GM23338 (cell line): ENCODE measurements at regions not wholly inside any gene's neighbourhood (a gene's known extent, or its start where the extent isn't known, plus 50 kb on each side); places are given as distances from the start of the nearest gene placed in this dataset.

Source experiments
- ATAC-seq: fragments of 200-7000 bp; cut with Tn5 transposase; 3 replicates; pipeline ENCODE4 v1.9.1; 2020
- DNase-seq: peaks from one replicate; pipeline ENCODE4 v3.0.0-alpha.2; 2015; ENCODE audit warnings: low spot score
- H2AFZ ChIP-seq: fragments of 200-600 bp; sonication (generic); 2 replicates; pipeline ENCODE4 v1.8.0; 2016; ENCODE audit warnings: antibody characterized with exemption, mild to moderate bottlenecking, moderate library complexity
- H3F3A ChIP-seq: fragments of 200-600 bp; sonication (generic); replicated peaks from 2 replicates; pipeline ENCODE4 v1.8.0; 2017; ENCODE audit warnings: antibody characterized with exemption, mixed run types, low read depth
- H3K27ac ChIP-seq: fragments of 200-600 bp; sonication (generic); 2 replicates; pipeline ENCODE4 v1.6.1; 2016; ENCODE audit warnings: low read depth
- H3K27me3 ChIP-seq: fragments of 200-600 bp; sonication (generic); 2 replicates; pipeline ENCODE4 v1.8.0; 2016; ENCODE audit warnings: mild to moderate bottlenecking, mixed run types, moderate library complexity; ENCODE audit not compliant: insufficient read depth
- H3K36me3 ChIP-seq: fragments of 200-600 bp; sonication (generic); 2 replicates; pipeline ENCODE4 v1.8.0; 2016; ENCODE audit warnings: mild to moderate bottlenecking; ENCODE audit not compliant: insufficient read depth
- H3K4me1 ChIP-seq: fragments of 200-600 bp; sonication (generic); 2 replicates; pipeline ENCODE4 v1.8.0; 2016; ENCODE audit warnings: mild to moderate bottlenecking, moderate library complexity; ENCODE audit not compliant: insufficient read depth
- H3K4me2 ChIP-seq: fragments of 200-600 bp; sonication (generic); 2 replicates; pipeline ENCODE4 v1.7.1; 2017; ENCODE audit warnings: mixed run types
- H3K4me3 ChIP-seq: fragments of 200-600 bp; sonication (generic); 2 replicates; pipeline ENCODE4 v1.6.1; 2016; ENCODE audit warnings: mixed run types
- H3K79me2 ChIP-seq: fragments of 200-600 bp; sonication (generic); replicated peaks from 2 replicates; pipeline ENCODE4 v1.8.0; 2017; ENCODE audit warnings: mild to moderate bottlenecking; ENCODE audit not compliant: insufficient read depth
- H3K9me2 ChIP-seq: fragments of 200-600 bp; sonication (generic); 2 replicates; pipeline ENCODE4 v1.8.0; 2017; ENCODE audit not compliant: insufficient read depth
- H4K20me1 ChIP-seq: fragments of 200-600 bp; sonication (generic); replicated peaks from 2 replicates; pipeline ENCODE4 v1.8.0; 2017; ENCODE audit warnings: mild to moderate bottlenecking; ENCODE audit not compliant: insufficient read depth
- H3K27ac Mint-ChIP-seq: 2 replicates; pipeline ENCODE4 v1.8.0; 2020; ENCODE audit warnings: inconsistent platforms, mild to moderate bottlenecking, moderate library complexity, mixed read lengths
- H3K27me3 Mint-ChIP-seq: 3 replicates; pipeline ENCODE4 v1.8.0; 2022; ENCODE audit warnings: low read depth, mild to moderate bottlenecking, moderate library complexity, mixed read lengths, inconsistent platforms; ENCODE audit not compliant: insufficient read depth, poor library complexity
- H3K36me3 Mint-ChIP-seq: 3 replicates; pipeline ENCODE4 v1.8.0; 2021; ENCODE audit warnings: low read depth, mild to moderate bottlenecking, inconsistent platforms, moderate library complexity, mixed read lengths
- H3K4me1 Mint-ChIP-seq: 3 replicates; pipeline ENCODE4 v1.8.0; 2020; ENCODE audit warnings: mild to moderate bottlenecking, inconsistent platforms, mixed read lengths
- H3K4me3 Mint-ChIP-seq: 3 replicates; pipeline ENCODE4 v1.8.0; 2021; ENCODE audit warnings: moderate library complexity, mild to moderate bottlenecking, inconsistent platforms, mixed read lengths
- H3K9me3 Mint-ChIP-seq: 3 replicates; pipeline ENCODE4 v1.8.0; 2020; ENCODE audit warnings: moderate library complexity, mild to moderate bottlenecking, inconsistent platforms, mixed read lengths
- CTCF ChIP-seq, 2 experiments: fragments of 200-600 bp in 1 of 2; sonication (generic) in 1 of 2; conservative IDR thresholded peaks; 2 replicates each; pipeline versions ENCODE4 v1.5.1 to v1.6.1; 2016 to 2017; ENCODE audit warnings: antibody characterized with exemption in 2 of 2, low read depth in 2 of 2, mild to moderate bottlenecking in 2 of 2, moderate library complexity in 1 of 2
- ETS1 ChIP-seq: IDR thresholded peaks from 2 replicates; pipeline ENCODE4 v1.6.1; 2016; ENCODE audit warnings: antibody characterized with exemption
- EZH2 ChIP-seq: fragments of 200-600 bp; sonication (generic); IDR thresholded peaks from one replicate; pipeline ENCODE4 v1.8.0; 2017; ENCODE audit warnings: antibody characterized with exemption, mild to moderate bottlenecking, low read depth; ENCODE audit not compliant: unreplicated experiment
- JUNB ChIP-seq: IDR thresholded peaks from one replicate; pipeline ENCODE4 v1.6.1; 2016; ENCODE audit warnings: antibody characterized with exemption; ENCODE audit not compliant: unreplicated experiment
- POLR2AphosphoS5 ChIP-seq: IDR thresholded peaks from 2 replicates; pipeline ENCODE4 v1.6.1; 2016; ENCODE audit warnings: antibody characterized with exemption, low read depth
- STAT1 ChIP-seq: IDR thresholded peaks from one replicate; pipeline ENCODE4 v1.6.1; 2016; ENCODE audit warnings: antibody characterized with exemption; ENCODE audit not compliant: unreplicated experiment
- ZNF331 ChIP-seq: fragments of 250-450 bp; sonication (Bioruptor Pico); IDR thresholded peaks from 2 replicates; pipeline ENCODE4 v1.5.0; 2020; ENCODE audit warnings: low read depth, mild to moderate bottlenecking, moderate library complexity
- TF ChIP-seq, protein P1 (sequence below): fragments of 250-450 bp; sonication (Bioruptor Pico); IDR thresholded peaks from 2 replicates; pipeline ENCODE4 v1.5.0; 2020; ENCODE audit warnings: mild to moderate bottlenecking, moderate library complexity

GRCh38 chr4:23728971-23729370 lies 160.9 kb downstream of the PPARGC1A start:
- H3K9me2 ChIP-seq, result peaks cover 14% of the 10 kb centered on the region
- DNase-seq (no peak), ATAC-seq (no peak)
- no peaks in the 10 kb centered on the region for H3K27me3 ChIP-seq
- no peak overlapping the region for H3K27ac ChIP-seq
- H3K79me2 ChIP-seq, result no peaks in the 10 kb centered on the region
- Mint-ChIP-seq H3K9me3 (peaks cover 10% of the 10 kb centered on the region; the same call in 2 of the 3 replicates), H3K36me3 (peaks cover 8% of the 10 kb centered on the region; the same call in 1 of the 3 replicates), H3K4me3 (no peak overlapping the region), H3K27ac (no peak overlapping the region), H3K27me3 (peaks cover 5% of the 10 kb centered on the region), H3K4me1 (peaks cover 13% of the 10 kb centered on the region)
- H4K20me1 ChIP-seq, result no peaks in the 10 kb centered on the region
- H3K4me1 ChIP-seq, result peaks cover 13% of the 10 kb centered on the region
- H3F3A ChIP-seq, result no peaks in the 10 kb centered on the region
- H3K4me3 ChIP-seq, result no peak overlapping the region
- no peak overlapping the region for H2AFZ ChIP-seq
- TF ChIP-seq CTCF (conservative IDR thresholded peaks at IDR 0.05; ENCODE audit: low read depth in 2 of 2) (no peak), ETS1 (no peak), STAT1 (no peak), EZH2 (no peak)
- no peaks in the 10 kb centered on the region for H3K36me3 ChIP-seq
- no peak overlapping the region for H3K4me2 ChIP-seq

- Histone ChIP-seq H4K20me1 (no peaks in the 10 kb centered on the region), H3K4me2 (no peak overlapping the region), H3K79me2 (no peaks in the 10 kb centered on the region), H3K27ac (no peak overlapping the region), H3K4me3 (no peak overlapping the region), H3K36me3 (no peaks in the 10 kb centered on the region), H3K4me1 (peaks cover 13% of the 10 kb centered on the region), H3K9me2 (peaks cover 12% of the 10 kb centered on the region), H3F3A (no peaks in the 10 kb centered on the region), H3K27me3 (no peaks in the 10 kb centered on the region), H2AFZ (peak overlapping the region; percentile 47; the same call in 1 of the 2 replicates)
- peaks cover 14% of the 10 kb centered on the region for H3K4me1 Mint-ChIP-seq
- TF ChIP-seq JUNB, result no peak
- no peak overlapping the region for H3K4me3 Mint-ChIP-seq
- H3K36me3 Mint-ChIP-seq, result peaks cover 8% of the 10 kb centered on the region; the same call in 1 of the 3 replicates
- DNase-seq, result no peak
- H3K9me3 Mint-ChIP-seq, result peaks cover 10% of the 10 kb centered on the region; the same call in 2 of the 3 replicates
- H3K27me3 Mint-ChIP-seq, result peaks cover 5% of the 10 kb centered on the region
- no peak for ATAC-seq
- H3K27ac Mint-ChIP-seq, result no peak overlapping the region
Observed at GRCh38 chr4:23728393-23728792, 161.5 kb downstream of the PPARGC1A start.

DNA sequence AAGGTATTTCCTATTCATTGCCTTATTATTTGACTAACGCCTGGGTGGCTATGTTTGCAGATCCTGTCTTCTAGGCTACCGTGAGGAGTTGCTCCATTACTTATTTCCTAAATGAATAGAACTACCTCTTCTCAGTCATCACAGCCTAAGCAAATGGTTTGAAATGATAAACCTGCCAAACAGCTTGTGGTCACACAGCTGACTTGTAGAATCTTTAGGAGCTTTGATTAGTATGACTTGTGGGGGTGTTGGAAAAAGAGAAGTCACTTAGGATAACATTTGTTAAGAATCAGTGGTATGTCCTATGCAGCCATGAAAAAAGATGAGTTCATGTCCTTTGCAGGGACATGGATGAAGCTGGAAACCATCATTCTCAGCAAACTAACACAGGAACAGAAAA lies 169.3 kb downstream of the PPARGC1A start:
- Mint-ChIP-seq H3K9me3 (peaks cover 5% of the 10 kb centered on the region; the same call in 1 of the 3 replicates), H3K4me3 (no peak overlapping the region), H3K27me3 (no peaks in the 10 kb centered on the region), H3K36me3 (peaks cover 7% of the 10 kb centered on the region; the same call in 2 of the 3 replicates), H3K4me1 (peaks cover 9% of the 10 kb centered on the region), H3K27ac (no peak overlapping the region)
- H3K4me3 ChIP-seq, result no peak overlapping the region
- H3K36me3 ChIP-seq, result no peaks in the 10 kb centered on the region
- DNase-seq (no peak), ATAC-seq (no peak)
- no peak overlapping the region for H3K4me2 ChIP-seq
- H4K20me1 ChIP-seq, result no peaks in the 10 kb centered on the region
- H3K9me2 ChIP-seq, result peaks cover 5% of the 10 kb centered on the region
- H3K27ac ChIP-seq, result no peak overlapping the region
- H3K4me1 ChIP-seq, result no peaks in the 10 kb centered on the region
- H3K79me2 ChIP-seq, result no peaks in the 10 kb centered on the region
- no peaks in the 10 kb centered on the region for H3K27me3 ChIP-seq
- no peak overlapping the region for H2AFZ ChIP-seq
- H3F3A ChIP-seq, result no peaks in the 10 kb centered on the region
- TF ChIP-seq ZNF331 (CRISPR knock-in tag) (no peak), POLR2AphosphoS5 (no peak), EZH2 (no peak)
- TF ChIP-seq, protein P1, sequence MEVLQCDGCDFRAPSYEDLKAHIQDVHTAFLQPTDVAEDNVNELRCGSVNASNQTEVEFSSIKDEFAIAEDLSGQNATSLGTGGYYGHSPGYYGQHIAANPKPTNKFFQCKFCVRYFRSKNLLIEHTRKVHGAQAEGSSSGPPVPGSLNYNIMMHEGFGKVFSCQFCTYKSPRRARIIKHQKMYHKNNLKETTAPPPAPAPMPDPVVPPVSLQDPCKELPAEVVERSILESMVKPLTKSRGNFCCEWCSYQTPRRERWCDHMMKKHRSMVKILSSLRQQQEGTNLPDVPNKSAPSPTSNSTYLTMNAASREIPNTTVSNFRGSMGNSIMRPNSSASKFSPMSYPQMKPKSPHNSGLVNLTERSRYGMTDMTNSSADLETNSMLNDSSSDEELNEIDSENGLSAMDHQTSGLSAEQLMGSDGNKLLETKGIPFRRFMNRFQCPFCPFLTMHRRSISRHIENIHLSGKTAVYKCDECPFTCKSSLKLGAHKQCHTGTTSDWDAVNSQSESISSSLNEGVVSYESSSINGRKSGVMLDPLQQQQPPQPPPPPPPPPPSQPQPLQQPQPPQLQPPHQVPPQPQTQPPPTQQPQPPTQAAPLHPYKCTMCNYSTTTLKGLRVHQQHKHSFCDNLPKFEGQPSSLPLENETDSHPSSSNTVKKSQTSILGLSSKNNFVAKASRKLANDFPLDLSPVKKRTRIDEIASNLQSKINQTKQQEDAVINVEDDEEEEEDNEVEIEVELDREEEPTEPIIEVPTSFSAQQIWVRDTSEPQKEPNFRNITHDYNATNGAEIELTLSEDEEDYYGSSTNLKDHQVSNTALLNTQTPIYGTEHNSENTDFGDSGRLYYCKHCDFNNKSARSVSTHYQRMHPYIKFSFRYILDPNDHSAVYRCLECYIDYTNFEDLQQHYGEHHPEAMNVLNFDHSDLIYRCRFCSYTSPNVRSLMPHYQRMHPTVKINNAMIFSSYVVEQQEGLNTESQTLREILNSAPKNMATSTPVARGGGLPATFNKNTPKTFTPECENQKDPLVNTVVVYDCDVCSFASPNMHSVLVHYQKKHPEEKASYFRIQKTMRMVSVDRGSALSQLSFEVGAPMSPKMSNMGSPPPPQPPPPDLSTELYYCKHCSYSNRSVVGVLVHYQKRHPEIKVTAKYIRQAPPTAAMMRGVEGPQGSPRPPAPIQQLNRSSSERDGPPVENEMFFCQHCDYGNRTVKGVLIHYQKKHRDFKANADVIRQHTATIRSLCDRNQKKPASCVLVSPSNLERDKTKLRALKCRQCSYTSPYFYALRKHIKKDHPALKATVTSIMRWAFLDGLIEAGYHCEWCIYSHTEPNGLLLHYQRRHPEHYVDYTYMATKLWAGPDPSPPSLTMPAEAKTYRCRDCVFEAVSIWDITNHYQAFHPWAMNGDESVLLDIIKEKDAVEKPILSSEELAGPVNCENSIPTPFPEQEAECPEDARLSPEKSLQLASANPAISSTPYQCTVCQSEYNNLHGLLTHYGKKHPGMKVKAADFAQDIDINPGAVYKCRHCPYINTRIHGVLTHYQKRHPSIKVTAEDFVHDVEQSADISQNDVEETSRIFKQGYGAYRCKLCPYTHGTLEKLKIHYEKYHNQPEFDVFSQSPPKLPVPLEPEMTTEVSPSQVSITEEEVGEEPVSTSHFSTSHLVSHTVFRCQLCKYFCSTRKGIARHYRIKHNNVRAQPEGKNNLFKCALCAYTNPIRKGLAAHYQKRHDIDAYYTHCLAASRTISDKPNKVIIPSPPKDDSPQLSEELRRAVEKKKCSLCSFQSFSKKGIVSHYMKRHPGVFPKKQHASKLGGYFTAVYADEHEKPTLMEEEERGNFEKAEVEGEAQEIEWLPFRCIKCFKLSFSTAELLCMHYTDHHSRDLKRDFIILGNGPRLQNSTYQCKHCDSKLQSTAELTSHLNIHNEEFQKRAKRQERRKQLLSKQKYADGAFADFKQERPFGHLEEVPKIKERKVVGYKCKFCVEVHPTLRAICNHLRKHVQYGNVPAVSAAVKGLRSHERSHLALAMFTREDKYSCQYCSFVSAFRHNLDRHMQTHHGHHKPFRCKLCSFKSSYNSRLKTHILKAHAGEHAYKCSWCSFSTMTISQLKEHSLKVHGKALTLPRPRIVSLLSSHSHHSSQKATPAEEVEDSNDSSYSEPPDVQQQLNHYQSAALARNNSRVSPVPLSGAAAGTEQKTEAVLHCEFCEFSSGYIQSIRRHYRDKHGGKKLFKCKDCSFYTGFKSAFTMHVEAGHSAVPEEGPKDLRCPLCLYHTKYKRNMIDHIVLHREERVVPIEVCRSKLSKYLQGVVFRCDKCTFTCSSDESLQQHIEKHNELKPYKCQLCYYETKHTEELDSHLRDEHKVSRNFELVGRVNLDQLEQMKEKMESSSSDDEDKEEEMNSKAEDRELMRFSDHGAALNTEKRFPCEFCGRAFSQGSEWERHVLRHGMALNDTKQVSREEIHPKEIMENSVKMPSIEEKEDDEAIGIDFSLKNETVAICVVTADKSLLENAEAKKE (CRISPR knock-in tag), result no peak
